ENCODE measurements at regions not wholly inside any gene's neighbourhood (a gene's known extent, or its start where the extent isn't known, plus 50 kb on each side); places are given as distances from the start of the nearest gene placed in this dataset.

DNA sequence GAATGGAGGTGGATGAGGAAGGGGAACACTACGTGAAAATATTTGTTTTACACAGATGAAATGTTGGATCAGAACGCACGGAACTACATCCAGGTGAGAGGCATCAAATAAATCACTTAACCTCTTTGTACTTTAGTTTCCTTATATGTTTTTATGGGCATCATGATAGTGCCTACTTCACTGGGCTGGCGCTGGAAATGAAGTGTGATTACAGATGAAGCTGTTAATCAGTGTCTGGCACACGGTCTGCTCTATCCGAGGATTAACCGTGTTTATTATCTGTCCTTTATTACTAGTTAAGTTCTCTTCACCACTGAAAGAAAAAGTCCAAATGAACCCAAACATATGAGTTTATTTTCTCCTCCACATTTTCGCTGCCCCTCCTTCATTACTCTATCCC, 96.0 kb upstream of the TRABD2B start:
- H3K27me3 Mint-ChIP-seq (ENCODE audit: insufficient read depth, low read depth, poor library complexity) = peaks cover 8% of the 10 kb centered on the region
- no peak for DNase-seq (ENCODE audit: low spot score)

DNA sequence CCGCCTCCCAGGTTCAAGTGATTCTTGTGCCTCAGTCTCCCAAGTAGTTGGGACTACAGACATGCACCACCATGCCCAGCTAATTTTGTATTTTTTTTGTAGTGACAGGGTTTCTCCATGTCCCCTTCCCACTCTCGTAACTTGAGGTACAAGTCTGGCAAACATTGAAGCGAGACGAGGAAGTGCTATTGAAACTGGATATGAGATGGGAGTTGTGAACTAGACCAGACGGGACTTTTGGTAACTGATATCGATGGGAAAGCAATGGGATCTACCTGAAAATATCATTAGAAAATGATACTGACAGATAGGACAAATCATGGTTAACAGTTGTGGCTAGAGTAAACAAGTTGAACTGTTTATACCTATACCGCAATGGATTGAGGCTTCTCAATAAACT, 95.2 kb upstream of the TRABD2B start:
- H3K4me1 ChIP-seq (ENCODE audit: insufficient read depth) = no peaks in the 10 kb centered on the region
- no peaks in the 10 kb centered on the region for H3K27me3 ChIP-seq (ENCODE audit: insufficient read depth)
- peaks cover 5% of the 10 kb centered on the region; the same call in 2 of the 3 replicates for H3K9me3 Mint-ChIP-seq
- no peaks in the 10 kb centered on the region for H3K36me3 Mint-ChIP-seq (ENCODE audit: low read depth)
- H3K27ac ChIP-seq (ENCODE audit: low read depth) = no peak overlapping the region
- H3K4me2 ChIP-seq = no peak overlapping the region
- H3K9me2 ChIP-seq (ENCODE audit: insufficient read depth) = no peaks in the 10 kb centered on the region
- ATAC-seq (no peak), DNase-seq (ENCODE audit: low spot score) (no peak)
- H3K36me3 ChIP-seq (ENCODE audit: insufficient read depth) = no peaks in the 10 kb centered on the region
- no peaks in the 10 kb centered on the region for H3K4me1 Mint-ChIP-seq
- no peaks in the 10 kb centered on the region for H4K20me1 ChIP-seq (replicated peaks; ENCODE audit: insufficient read depth)
- no peak overlapping the region for H3K27ac Mint-ChIP-seq
- H3F3A ChIP-seq (replicated peaks; ENCODE audit: low read depth) = no peaks in the 10 kb centered on the region
- peaks cover 8% of the 10 kb centered on the region for H3K27me3 Mint-ChIP-seq (ENCODE audit: insufficient read depth, low read depth, poor library complexity)
- no peak overlapping the region for H3K4me3 ChIP-seq
- no peaks in the 10 kb centered on the region for H3K79me2 ChIP-seq (replicated peaks; ENCODE audit: insufficient read depth)
- H2AFZ ChIP-seq = no peak overlapping the region
- no peak overlapping the region for H3K4me3 Mint-ChIP-seq
- TF ChIP-seq STAT1 (IDR thresholded peaks at IDR 0.05; ENCODE audit: unreplicated experiment) = no peak
- TF ChIP-seq EZH2phosphoT487 (IDR thresholded peaks at IDR 0.05; ENCODE audit: unreplicated experiment) = no peak
- TF ChIP-seq, protein P1, sequence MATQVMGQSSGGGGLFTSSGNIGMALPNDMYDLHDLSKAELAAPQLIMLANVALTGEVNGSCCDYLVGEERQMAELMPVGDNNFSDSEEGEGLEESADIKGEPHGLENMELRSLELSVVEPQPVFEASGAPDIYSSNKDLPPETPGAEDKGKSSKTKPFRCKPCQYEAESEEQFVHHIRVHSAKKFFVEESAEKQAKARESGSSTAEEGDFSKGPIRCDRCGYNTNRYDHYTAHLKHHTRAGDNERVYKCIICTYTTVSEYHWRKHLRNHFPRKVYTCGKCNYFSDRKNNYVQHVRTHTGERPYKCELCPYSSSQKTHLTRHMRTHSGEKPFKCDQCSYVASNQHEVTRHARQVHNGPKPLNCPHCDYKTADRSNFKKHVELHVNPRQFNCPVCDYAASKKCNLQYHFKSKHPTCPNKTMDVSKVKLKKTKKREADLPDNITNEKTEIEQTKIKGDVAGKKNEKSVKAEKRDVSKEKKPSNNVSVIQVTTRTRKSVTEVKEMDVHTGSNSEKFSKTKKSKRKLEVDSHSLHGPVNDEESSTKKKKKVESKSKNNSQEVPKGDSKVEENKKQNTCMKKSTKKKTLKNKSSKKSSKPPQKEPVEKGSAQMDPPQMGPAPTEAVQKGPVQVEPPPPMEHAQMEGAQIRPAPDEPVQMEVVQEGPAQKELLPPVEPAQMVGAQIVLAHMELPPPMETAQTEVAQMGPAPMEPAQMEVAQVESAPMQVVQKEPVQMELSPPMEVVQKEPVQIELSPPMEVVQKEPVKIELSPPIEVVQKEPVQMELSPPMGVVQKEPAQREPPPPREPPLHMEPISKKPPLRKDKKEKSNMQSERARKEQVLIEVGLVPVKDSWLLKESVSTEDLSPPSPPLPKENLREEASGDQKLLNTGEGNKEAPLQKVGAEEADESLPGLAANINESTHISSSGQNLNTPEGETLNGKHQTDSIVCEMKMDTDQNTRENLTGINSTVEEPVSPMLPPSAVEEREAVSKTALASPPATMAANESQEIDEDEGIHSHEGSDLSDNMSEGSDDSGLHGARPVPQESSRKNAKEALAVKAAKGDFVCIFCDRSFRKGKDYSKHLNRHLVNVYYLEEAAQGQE (IDR thresholded peaks at IDR 0.05; ENCODE audit: unreplicated experiment) = no peak
- TF ChIP-seq, protein P2, sequence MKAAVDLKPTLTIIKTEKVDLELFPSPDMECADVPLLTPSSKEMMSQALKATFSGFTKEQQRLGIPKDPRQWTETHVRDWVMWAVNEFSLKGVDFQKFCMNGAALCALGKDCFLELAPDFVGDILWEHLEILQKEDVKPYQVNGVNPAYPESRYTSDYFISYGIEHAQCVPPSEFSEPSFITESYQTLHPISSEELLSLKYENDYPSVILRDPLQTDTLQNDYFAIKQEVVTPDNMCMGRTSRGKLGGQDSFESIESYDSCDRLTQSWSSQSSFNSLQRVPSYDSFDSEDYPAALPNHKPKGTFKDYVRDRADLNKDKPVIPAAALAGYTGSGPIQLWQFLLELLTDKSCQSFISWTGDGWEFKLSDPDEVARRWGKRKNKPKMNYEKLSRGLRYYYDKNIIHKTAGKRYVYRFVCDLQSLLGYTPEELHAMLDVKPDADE (IDR thresholded peaks at IDR 0.05) = no peak
- no peak for TF ChIP-seq EZH2 (IDR thresholded peaks at IDR 0.05; ENCODE audit: low read depth, unreplicated experiment)

More for the DNA sequence above, 96.0 kb upstream of the TRABD2B start:
- no peak overlapping the region for H3K4me3 Mint-ChIP-seq
- Histone ChIP-seq H3F3A (replicated peaks; ENCODE audit: low read depth) (no peaks in the 10 kb centered on the region), H3K4me3 (no peak overlapping the region), H3K9me2 (ENCODE audit: insufficient read depth) (no peaks in the 10 kb centered on the region), H4K20me1 (replicated peaks; ENCODE audit: insufficient read depth) (no peaks in the 10 kb centered on the region), H3K4me1 (ENCODE audit: insufficient read depth) (no peaks in the 10 kb centered on the region), H3K36me3 (ENCODE audit: insufficient read depth) (no peaks in the 10 kb centered on the region), H3K4me2 (no peak overlapping the region), H2AFZ (no peak overlapping the region), H3K79me2 (replicated peaks; ENCODE audit: insufficient read depth) (no peaks in the 10 kb centered on the region), H3K27me3 (ENCODE audit: insufficient read depth) (no peaks in the 10 kb centered on the region), H3K27ac (ENCODE audit: low read depth) (no peak overlapping the region)
- TF ChIP-seq EZH2 (IDR thresholded peaks at IDR 0.05; ENCODE audit: low read depth, unreplicated experiment) (no peak), EZH2phosphoT487 (IDR thresholded peaks at IDR 0.05; ENCODE audit: unreplicated experiment) (no peak), POLR2AphosphoS5 (IDR thresholded peaks at IDR 0.05; ENCODE audit: low read depth) (no peak)
- TF ChIP-seq, protein P2 (IDR thresholded peaks at IDR 0.05) = no peak
- TF ChIP-seq, protein P3, sequence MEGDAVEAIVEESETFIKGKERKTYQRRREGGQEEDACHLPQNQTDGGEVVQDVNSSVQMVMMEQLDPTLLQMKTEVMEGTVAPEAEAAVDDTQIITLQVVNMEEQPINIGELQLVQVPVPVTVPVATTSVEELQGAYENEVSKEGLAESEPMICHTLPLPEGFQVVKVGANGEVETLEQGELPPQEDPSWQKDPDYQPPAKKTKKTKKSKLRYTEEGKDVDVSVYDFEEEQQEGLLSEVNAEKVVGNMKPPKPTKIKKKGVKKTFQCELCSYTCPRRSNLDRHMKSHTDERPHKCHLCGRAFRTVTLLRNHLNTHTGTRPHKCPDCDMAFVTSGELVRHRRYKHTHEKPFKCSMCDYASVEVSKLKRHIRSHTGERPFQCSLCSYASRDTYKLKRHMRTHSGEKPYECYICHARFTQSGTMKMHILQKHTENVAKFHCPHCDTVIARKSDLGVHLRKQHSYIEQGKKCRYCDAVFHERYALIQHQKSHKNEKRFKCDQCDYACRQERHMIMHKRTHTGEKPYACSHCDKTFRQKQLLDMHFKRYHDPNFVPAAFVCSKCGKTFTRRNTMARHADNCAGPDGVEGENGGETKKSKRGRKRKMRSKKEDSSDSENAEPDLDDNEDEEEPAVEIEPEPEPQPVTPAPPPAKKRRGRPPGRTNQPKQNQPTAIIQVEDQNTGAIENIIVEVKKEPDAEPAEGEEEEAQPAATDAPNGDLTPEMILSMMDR (conservative IDR thresholded peaks at IDR 0.05; ENCODE audit: low read depth in 2 of 2) = no peak
- TF ChIP-seq, protein P1 (IDR thresholded peaks at IDR 0.05; ENCODE audit: unreplicated experiment) = no peak
- no peaks in the 10 kb centered on the region for H3K4me1 Mint-ChIP-seq
- peaks cover 5% of the 10 kb centered on the region; the same call in 2 of the 3 replicates for H3K9me3 Mint-ChIP-seq
- no peak overlapping the region for H3K27ac Mint-ChIP-seq
- no peaks in the 10 kb centered on the region for H3K36me3 Mint-ChIP-seq (ENCODE audit: low read depth)
- ATAC-seq = no peak
